Activated CD4-positive, alpha-beta T cell treated with anti-CD3 and anti-CD28 coated beads for 24 hours (primary cell): ENCODE measurements at regions not wholly inside any gene's neighbourhood (a gene's known extent, or its start where the extent isn't known, plus 50 kb on each side); places are given as distances from the start of the nearest gene placed in this dataset.
"Not testable (repeated sequence)": the region's sequence is repeated elsewhere in the genome, so short reads cannot be mapped to it uniquely, and the experiment has no call there.

ENCODE experiments used
- DNase-seq, 2 donors: peaks; one replicate each; pipeline ENCODE4 v3.0.0-alpha.2; 2020; ENCODE audit warnings: low read depth in 2 of 2

DNA sequence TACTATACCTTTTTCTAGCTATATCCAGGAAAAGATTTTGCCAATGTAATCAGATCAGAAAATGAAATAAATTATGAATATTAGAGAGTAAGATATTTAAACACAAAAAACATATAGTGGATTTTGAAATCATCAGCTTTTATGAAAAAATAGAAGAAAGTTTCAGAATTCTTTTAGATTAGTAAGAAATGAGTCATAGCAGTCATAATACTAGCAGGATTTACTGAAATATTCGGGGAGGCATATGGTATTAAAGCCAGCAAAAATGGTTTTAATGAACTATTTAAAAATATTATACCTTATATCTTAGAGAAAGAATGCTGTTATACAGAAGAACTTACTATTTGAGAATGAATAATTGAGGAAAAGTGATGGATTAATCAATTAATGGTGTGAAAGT, 303.6 kb upstream of the NUDT12 start:
- no peak for DNase-seq

- no peak for DNase-seq
Measured at GRCh38 chr5:103862398-103862797, 299.8 kb upstream of the NUDT12 start.

- DNase-seq, result no peak
Measured at GRCh38 chr5:103860327-103860726, 297.7 kb upstream of the NUDT12 start.

DNA sequence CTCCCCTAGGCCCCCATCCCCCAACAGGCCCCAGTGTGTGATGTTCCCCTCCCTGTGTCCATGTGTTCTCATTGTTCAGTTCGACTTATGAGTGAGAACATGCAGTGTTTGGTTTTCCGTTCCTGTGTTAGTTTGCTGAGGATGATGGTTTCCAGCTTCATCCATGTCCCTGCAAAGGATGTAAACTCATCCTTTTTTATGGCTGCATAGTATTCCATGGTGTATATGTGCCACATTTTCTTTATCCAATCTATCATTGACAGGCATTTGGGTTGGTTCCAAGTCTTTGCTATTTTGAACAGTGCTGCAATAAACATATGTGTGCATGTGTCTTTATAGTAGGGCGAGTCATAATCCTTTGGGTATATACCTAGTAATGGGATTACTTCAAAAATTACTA, 295.8 kb upstream of the NUDT12 start:
- DNase-seq, result not testable (repeated sequence)

- no peak for DNase-seq
Measured at GRCh38 chr5:103851091-103851490, 288.5 kb upstream of the NUDT12 start.

GRCh38 chr5:103849934-103850333, 287.3 kb upstream of the NUDT12 start:
- DNase-seq, result no peak

GRCh38 chr5:103847060-103847459, 284.5 kb upstream of the NUDT12 start:
- DNase-seq, result no peak

DNA sequence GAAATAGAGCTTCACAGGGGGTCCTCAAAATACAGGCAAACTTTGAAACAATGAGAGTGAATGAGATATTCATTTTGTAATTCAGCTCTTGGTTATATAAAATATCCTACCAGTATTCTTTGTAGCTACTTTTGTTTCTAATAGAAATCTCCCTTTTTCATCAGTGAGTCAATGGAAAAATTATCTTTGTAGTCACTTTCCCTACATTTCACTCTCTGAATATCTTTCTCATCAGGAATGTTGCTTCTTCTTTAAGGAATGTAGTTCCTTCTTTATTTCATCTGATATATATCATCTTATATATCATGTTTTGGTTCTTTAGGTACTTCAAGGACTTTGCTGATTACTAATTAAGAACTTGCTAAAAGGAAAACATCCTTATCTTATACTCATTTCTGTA, 280.3 kb upstream of the NUDT12 start:
- DNase-seq, result no peak

- DNase-seq, result no peak
Measured at GRCh38 chr5:103840600-103840999, 278.0 kb upstream of the NUDT12 start.

DNA sequence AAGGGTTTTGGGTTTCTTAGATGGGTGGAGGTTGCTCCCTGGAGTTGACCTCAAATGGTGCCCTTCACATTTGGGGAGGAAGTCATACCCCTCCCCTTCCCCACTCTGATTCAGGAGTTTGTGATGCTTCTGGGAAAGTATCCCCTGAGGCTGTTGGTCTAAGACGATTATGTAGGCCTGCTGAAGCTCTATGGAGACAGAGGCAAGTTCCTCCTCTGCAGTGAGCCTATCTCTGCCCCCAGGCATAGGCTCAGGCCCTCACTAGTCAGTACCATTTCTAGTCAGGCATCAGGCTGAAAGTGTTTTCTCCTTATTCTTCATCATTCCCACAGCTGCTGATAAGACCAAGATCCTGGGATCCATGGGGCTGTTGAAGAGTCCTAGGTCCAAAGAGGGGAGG, 271.6 kb upstream of the NUDT12 start:
- no peak for DNase-seq

DNA sequence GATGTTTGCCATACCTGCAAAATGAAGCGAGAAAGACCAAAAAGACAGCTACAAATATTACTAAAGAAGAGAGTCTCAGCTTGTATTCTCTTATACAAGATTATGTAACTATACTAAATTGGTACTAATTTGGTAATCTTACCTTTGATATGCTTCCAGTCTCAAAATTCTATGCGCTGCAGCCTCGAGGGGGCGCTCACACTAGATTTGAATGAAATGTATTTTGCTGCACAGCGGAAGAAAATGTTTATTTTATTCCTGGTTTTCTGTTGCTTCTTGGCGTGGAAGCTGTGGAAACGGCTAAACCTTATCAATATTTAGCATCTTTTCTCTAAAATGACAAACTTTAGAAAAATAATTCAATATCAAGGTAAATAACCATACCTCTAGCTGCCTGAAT, 267.0 kb upstream of the NUDT12 start:
- DNase-seq, result no peak

DNA sequence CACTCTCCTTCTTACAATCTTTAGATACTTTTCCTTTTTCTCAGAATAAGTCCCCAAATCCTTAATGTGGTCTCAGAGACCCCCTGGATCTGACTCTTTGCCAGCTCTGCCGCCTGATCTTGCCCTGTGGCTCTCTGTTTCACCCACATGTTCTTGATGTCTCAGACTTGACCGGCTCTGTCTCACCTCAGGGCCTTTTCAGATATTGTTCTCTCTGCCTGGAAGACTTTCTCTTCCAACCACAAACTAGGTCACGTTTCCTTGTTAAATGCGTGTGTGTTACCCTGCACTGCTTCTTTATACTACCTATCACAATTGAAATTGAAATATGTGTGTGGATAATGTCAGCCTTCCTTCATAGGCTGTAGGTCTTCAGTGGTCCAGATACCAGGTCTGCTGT, 265.4 kb upstream of the NUDT12 start:
- DNase-seq, result no peak

DNA sequence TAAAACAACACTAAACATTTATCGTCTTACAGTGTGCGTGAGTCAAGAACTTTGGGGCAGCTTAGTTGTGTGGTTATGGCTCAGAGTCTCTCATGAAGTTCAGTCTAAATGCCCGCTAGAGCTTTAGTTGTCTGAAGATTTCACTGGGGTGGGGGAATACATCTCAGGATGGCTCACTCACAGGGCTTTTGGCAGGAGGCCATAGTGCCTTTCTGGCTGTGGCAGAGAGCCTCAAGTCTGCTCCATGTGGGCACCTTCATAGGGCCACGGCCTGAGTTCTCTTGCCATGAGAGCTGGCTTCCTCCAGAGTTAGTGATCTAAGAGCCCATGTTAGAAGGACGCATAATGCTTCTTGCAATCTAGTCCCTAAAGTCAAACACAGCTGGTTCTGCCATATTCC, 258.8 kb upstream of the NUDT12 start:
- DNase-seq, result no peak

- DNase-seq, result no peak
Measured at GRCh38 chr5:103808464-103809106, 246.0 kb upstream of the NUDT12 start.

DNA sequence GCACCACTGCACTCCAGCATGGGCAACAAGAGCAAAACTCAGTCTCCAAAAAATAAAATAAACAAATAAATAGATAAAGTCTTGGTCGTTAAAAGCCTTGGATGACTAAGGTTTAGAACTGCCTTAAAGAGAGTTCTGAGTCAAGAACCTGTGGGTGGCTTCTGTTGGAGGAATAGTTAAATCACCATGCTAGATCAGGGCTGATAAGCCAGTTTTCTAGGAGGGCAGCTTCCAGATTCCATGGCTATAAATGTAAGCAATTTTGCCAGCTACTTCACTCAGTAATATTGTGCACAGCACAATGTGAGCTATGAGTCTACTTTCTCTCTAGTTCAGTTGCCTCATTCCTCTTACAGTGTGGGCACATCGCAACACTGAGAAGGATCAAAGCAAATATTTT, 242.1 kb upstream of the NUDT12 start:
- DNase-seq, result no peak

- no peak for DNase-seq
Measured at GRCh38 chr5:103801681-103802080, 239.1 kb upstream of the NUDT12 start.

GRCh38 chr5:103800741-103801495, 238.3 kb upstream of the NUDT12 start:
- no peak for DNase-seq

DNA sequence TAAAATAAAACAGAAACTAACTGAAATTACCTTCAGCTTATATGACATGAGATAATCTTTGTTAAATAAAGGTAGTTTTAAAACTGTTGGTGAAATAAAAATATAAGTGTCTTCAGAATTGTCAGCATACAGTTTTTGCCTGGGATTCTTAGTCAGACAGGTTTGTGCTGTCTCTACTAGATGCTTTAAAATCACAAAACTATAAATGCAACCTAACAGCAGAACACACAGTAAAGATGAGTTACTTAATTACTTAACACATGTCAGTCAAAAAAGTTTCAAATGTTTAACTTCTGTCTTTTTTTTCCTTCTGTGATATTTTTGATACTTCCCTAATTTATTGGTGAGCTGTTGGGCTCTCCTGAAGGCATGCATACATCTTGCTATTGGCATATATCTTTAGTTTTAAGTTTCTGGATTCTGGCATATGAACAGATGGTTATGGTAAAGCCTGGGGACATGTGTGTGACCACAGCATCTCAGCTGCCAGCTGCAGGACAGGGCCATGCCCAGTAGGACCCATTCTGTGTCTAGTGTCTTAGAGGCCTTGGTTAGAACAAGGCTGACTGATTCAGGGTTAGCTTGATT, 231.1 kb upstream of the NUDT12 start:
- no peak for DNase-seq

DNA sequence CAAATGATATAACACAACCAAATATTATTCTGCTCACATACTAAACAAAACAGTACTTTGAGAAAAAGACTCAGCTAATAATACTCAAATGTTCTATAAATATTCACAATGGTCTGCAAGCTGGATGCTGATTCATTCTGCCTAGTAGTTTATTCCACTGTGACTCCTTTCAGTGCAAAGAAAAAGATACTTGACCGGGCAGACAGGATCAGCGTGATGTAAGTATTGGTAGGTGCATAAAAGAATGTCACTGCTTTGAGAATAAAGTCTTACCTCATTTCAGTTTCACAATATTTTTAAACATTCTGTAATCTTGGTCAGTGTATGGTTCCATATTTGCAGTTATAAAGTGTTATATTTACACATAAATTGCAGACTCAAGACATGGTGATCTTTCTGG, 223.0 kb upstream of the NUDT12 start:
- DNase-seq, result no peak

- DNase-seq, result no peak
Measured at GRCh38 chr5:103783669-103784068, 221.1 kb upstream of the NUDT12 start.

DNA sequence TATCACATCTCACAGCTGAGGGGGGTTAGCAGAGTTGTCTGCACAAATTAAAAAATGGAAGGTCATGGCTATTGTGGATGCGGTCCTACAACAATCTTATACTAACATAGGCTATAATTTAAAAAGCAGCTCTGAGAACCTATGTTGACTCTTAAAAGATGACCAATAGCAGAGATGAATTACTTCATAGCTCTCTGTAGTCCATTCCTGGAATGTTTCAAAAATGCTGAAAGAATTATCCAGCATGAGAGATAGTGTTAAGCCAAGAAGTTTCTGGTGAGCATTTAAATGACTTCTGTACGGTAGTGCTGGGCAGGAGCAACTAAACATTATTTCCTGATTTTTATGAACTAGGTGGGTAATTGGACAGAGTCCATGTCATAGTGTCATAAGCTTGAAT, 218.2 kb upstream of the NUDT12 start:
- no peak for DNase-seq

- no peak for DNase-seq
Measured at GRCh38 chr5:103774721-103775120, 212.1 kb upstream of the NUDT12 start.

GRCh38 chr5:103772248-103772647, 209.7 kb upstream of the NUDT12 start:
- DNase-seq, result no peak
